ENCODE measurements at regions not wholly inside any gene's neighbourhood (a gene's known extent, or its start where the extent isn't known, plus 50 kb on each side); places are given as distances from the start of the nearest gene placed in this dataset.

- TF ChIP-seq POLR2AphosphoS5 (IDR thresholded peaks at IDR 0.05; ENCODE audit: borderline replicate concordance, low read depth, low read length) (no peak), FOXP2 (optimal IDR thresholded peaks at IDR 0.05; ENCODE audit: control extremely low read depth, extremely low read length, insufficient read depth) (no peak), EZH2 (IDR thresholded peaks at IDR 0.05) (no peak)
- Histone ChIP-seq H3K9me3 (ENCODE audit: low read depth, low read length) (no peaks in the 10 kb centered on the region), H3K9ac (ENCODE audit: insufficient read length) (no peak overlapping the region), H3K36me3 (ENCODE audit: insufficient read depth, low read length) (no peaks in the 10 kb centered on the region), H3K4me3 (no peak overlapping the region), H3K27ac (no peak overlapping the region)
- no peak for DNase-seq (ENCODE audit: low read depth, low spot score)
Observed at GRCh38 chr3:176930942-176931341, 266.3 kb downstream of the TBL1XR1 start.

GRCh38 chr3:176928582-176928931 lies 268.7 kb downstream of the TBL1XR1 start:
- Histone ChIP-seq H3K4me3 (no peak overlapping the region), H3K9ac (ENCODE audit: insufficient read length) (no peak overlapping the region), H3K27ac (peak overlapping the region; percentile 65; the same call in 1 of the 2 replicates), H3K9me3 (ENCODE audit: low read depth, low read length) (no peaks in the 10 kb centered on the region), H3K36me3 (ENCODE audit: insufficient read depth, low read length) (no peaks in the 10 kb centered on the region)
- DNase-seq (ENCODE audit: low read depth, low spot score): no peak
- TF ChIP-seq EZH2 (IDR thresholded peaks at IDR 0.05) (no peak), POLR2AphosphoS5 (IDR thresholded peaks at IDR 0.05; ENCODE audit: borderline replicate concordance, low read depth, low read length) (no peak), FOXP2 (optimal IDR thresholded peaks at IDR 0.05; ENCODE audit: control extremely low read depth, extremely low read length, insufficient read depth) (no peak)

- no peaks in the 10 kb centered on the region for H3K36me3 ChIP-seq (ENCODE audit: insufficient read depth, low read length)
- no peak for TF ChIP-seq POLR2AphosphoS5 (IDR thresholded peaks at IDR 0.05; ENCODE audit: borderline replicate concordance, low read depth, low read length)
- no peak overlapping the region for H3K9ac ChIP-seq (ENCODE audit: insufficient read length)
- peak overlapping the region; percentile 35 for H3K4me3 ChIP-seq
- peak overlapping the region; percentile 72 for H3K27ac ChIP-seq
- H3K9me3 ChIP-seq (ENCODE audit: low read depth, low read length): no peaks in the 10 kb centered on the region
- peak; percentile 67 for DNase-seq (ENCODE audit: low read depth, low spot score)
Observed at GRCh38 chr3:176927706-176928581, 269.3 kb downstream of the TBL1XR1 start.

- Histone ChIP-seq H3K27ac (0 out of 2 replicates have a peak overlapping the region, but pooled peaks have one; percentile 11), H3K36me3 (ENCODE audit: insufficient read depth, low read length) (no peaks in the 10 kb centered on the region), H3K9me3 (ENCODE audit: low read depth, low read length) (no peaks in the 10 kb centered on the region), H3K4me3 (no peak overlapping the region), H3K9ac (ENCODE audit: insufficient read length) (no peak overlapping the region)
- DNase-seq (ENCODE audit: low read depth, low spot score): no peak
- TF ChIP-seq EZH2 (IDR thresholded peaks at IDR 0.05): no peak
- TF ChIP-seq POLR2AphosphoS5 (IDR thresholded peaks at IDR 0.05; ENCODE audit: borderline replicate concordance, low read depth, low read length): no peak
- no peak for TF ChIP-seq FOXP2 (optimal IDR thresholded peaks at IDR 0.05; ENCODE audit: control extremely low read depth, extremely low read length, insufficient read depth)
Observed at GRCh38 chr3:176927280-176927679, 270.0 kb downstream of the TBL1XR1 start.

GRCh38 chr3:176926688-176927087 lies 270.6 kb downstream of the TBL1XR1 start:
- no peak for TF ChIP-seq EZH2 (IDR thresholded peaks at IDR 0.05)
- no peak for TF ChIP-seq POLR2AphosphoS5 (IDR thresholded peaks at IDR 0.05; ENCODE audit: borderline replicate concordance, low read depth, low read length)
- no peak for TF ChIP-seq FOXP2 (optimal IDR thresholded peaks at IDR 0.05; ENCODE audit: control extremely low read depth, extremely low read length, insufficient read depth)
- no peaks in the 10 kb centered on the region for H3K9me3 ChIP-seq (ENCODE audit: low read depth, low read length)

GRCh38 chr3:176926034-176926433 lies 271.2 kb downstream of the TBL1XR1 start:
- TF ChIP-seq POLR2AphosphoS5 (IDR thresholded peaks at IDR 0.05; ENCODE audit: borderline replicate concordance, low read depth, low read length): no peak
- TF ChIP-seq FOXP2 (optimal IDR thresholded peaks at IDR 0.05; ENCODE audit: control extremely low read depth, extremely low read length, insufficient read depth): no peak
- no peaks in the 10 kb centered on the region for H3K9me3 ChIP-seq (ENCODE audit: low read depth, low read length)
- H3K4me3 ChIP-seq: no peak overlapping the region
- H3K36me3 ChIP-seq (ENCODE audit: insufficient read depth, low read length): no peaks in the 10 kb centered on the region
- no peak overlapping the region for H3K9ac ChIP-seq (ENCODE audit: insufficient read length)
- DNase-seq (ENCODE audit: low read depth, low spot score): no peak
- no peak overlapping the region for H3K27ac ChIP-seq

More at GRCh38 chr3:176926688-176927087, 270.6 kb downstream of the TBL1XR1 start:
- no peak overlapping the region for H3K27ac ChIP-seq
- H3K36me3 ChIP-seq (ENCODE audit: insufficient read depth, low read length): no peaks in the 10 kb centered on the region
- no peak overlapping the region for H3K9ac ChIP-seq (ENCODE audit: insufficient read length)
- DNase-seq (ENCODE audit: low read depth, low spot score): no peak
- H3K4me3 ChIP-seq: no peak overlapping the region

GRCh38 chr3:176920766-176921160 lies 276.5 kb downstream of the TBL1XR1 start:
- Histone ChIP-seq H3K9ac (ENCODE audit: insufficient read length) (no peak overlapping the region), H3K27ac (no peak overlapping the region), H3K9me3 (ENCODE audit: low read depth, low read length) (no peaks in the 10 kb centered on the region), H3K36me3 (ENCODE audit: insufficient read depth, low read length) (no peaks in the 10 kb centered on the region), H3K4me3 (no peak overlapping the region)
- TF ChIP-seq POLR2AphosphoS5 (IDR thresholded peaks at IDR 0.05; ENCODE audit: borderline replicate concordance, low read depth, low read length) (no peak), EZH2 (IDR thresholded peaks at IDR 0.05) (no peak), FOXP2 (optimal IDR thresholded peaks at IDR 0.05; ENCODE audit: control extremely low read depth, extremely low read length, insufficient read depth) (no peak)
- no peak for DNase-seq (ENCODE audit: low read depth, low spot score)

GRCh38 chr3:176919836-176920765 lies 277.2 kb downstream of the TBL1XR1 start:
- Histone ChIP-seq H3K9ac (ENCODE audit: insufficient read length) (no peak overlapping the region), H3K36me3 (ENCODE audit: insufficient read depth, low read length) (no peaks in the 10 kb centered on the region), H3K4me3 (no peak overlapping the region), H3K27ac (no peak overlapping the region), H3K9me3 (ENCODE audit: low read depth, low read length) (no peaks in the 10 kb centered on the region)
- TF ChIP-seq POLR2AphosphoS5 (IDR thresholded peaks at IDR 0.05; ENCODE audit: borderline replicate concordance, low read depth, low read length) (no peak), FOXP2 (optimal IDR thresholded peaks at IDR 0.05; ENCODE audit: control extremely low read depth, extremely low read length, insufficient read depth) (no peak), EZH2 (IDR thresholded peaks at IDR 0.05) (no peak)
- DNase-seq (ENCODE audit: low read depth, low spot score): no peak
